GM12875 (cell line): ENCODE measurements at regions not wholly inside any gene's neighbourhood (a gene's known extent, or its start where the extent isn't known, plus 50 kb on each side); places are given as distances from the start of the nearest gene placed in this dataset.
A peak's percentile ranks its signal among the peaks of the same experiment; 100 is the strongest.

Experiments used
- H3K4me3 ChIP-seq: one replicate; pipeline ENCODE4 v1.5.1; 2011; ENCODE audit warnings: low read depth, low read length, control low read depth
- CTCF ChIP-seq: IDR thresholded peaks from 2 replicates; pipeline ENCODE4 v1.5.1; 2011; ENCODE audit warnings: low read depth, mild to moderate bottlenecking, control low read depth, inconsistent platforms, low read length, moderate library complexity, borderline replicate concordance; ENCODE audit not compliant: insufficient read depth

DNA sequence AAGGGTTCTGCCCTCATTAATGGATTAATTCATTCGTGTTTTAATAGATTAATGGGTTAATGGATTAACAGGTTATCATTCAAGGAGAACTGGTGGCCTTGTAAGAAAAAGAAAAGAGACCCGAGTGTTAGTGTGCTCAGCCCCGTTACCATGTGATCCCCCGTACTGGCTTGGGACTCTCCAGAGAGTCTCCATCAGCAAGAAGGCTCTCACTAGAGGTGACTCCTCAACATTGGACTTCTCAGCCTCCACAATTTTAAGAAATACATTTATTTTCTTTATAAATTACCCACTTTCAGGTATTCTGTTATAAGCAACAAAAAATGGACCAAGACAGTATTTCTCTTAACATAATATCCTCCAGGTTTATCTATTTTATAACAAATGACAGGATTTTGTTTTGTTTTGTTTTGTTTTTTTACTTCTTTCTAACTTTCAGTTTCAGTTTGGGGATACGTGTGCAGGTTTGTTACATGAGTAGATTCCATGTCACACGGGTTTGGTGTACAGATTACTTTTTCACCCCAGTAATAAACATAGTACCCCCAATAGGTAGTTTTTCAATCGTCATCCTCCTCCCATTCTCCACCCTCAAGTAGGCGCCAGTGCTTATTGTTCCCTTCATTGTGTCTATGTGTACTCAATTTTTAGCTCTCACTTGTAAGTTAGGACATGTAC lies 456.1 kb downstream of the DNAH5 start:
- TF ChIP-seq CTCF, result no peak
- H3K4me3 ChIP-seq, result no peak overlapping the region

- H3K4me3 ChIP-seq, result no peak overlapping the region
- TF ChIP-seq CTCF, result no peak
Observed at GRCh38 chr5:13480834-13481233, 463.7 kb downstream of the DNAH5 start.

DNA sequence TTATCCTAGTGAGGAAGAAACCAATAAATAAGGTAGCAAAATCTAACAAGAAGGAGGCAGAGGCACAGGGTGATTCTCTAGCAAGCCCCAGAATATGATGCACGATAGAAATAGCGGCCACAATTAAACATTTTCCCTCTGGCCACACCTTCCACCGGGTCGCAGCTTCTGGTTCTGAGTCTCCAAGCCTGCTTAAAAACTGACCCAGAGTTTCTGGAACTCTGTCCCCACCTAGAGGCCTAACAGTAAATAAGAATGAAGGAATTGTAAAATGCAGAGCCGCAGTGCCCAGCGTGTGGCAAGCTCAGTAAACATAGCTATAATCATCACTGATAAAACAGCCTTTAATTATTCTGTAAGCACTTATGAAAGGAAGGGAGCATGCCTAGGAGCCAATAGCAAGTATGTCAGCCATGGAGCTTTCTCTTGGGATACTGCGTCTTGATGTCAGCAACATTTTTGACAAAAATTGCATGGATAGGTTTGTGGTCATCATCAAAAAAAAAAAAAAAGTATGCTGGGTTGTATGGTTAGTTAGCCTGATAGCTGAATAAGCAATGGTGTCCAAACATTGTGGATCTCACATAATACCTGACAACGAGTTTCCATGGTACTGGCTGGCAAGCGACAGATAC lies 465.5 kb downstream of the DNAH5 start:
- no peak overlapping the region for H3K4me3 ChIP-seq
- TF ChIP-seq CTCF, result peak; percentile 30; the same call in 1 of the 2 replicates

- no peak for TF ChIP-seq CTCF
Observed at GRCh38 chr5:13477118-13477737, 467.3 kb downstream of the DNAH5 start.

GRCh38 chr5:13472842-13473241 lies 471.6 kb downstream of the DNAH5 start:
- no peak for TF ChIP-seq CTCF
- no peak overlapping the region for H3K4me3 ChIP-seq

More at GRCh38 chr5:13477118-13477737, 467.3 kb downstream of the DNAH5 start:
- no peak overlapping the region for H3K4me3 ChIP-seq

DNA sequence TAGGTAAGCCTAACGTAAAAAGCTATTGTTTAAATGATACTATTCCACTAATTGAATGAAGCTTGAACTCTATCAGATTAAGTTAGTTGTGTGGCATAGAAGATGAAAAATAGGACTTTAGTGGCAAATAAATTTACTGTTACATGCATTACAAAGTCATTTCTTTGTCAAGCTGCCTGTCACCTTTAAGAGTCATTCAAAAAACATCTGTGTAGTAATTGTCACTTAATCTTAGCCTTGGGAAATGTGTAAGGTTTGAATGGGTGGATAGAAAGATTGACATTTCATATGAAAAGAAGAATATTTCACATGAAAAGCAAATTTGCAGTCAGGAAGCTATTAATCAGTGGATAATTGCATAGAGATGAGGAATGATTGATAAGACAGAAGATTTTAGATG lies 473.5 kb downstream of the DNAH5 start:
- H3K4me3 ChIP-seq, result no peak overlapping the region
- no peak for TF ChIP-seq CTCF
